Brain microvascular endothelial cell (primary cell): ENCODE measurements at regions not wholly inside any gene's neighbourhood (a gene's known extent, or its start where the extent isn't known, plus 50 kb on each side); places are given as distances from the start of the nearest gene placed in this dataset.

Source experiments
- DNase-seq: peaks from one replicate; pipeline ENCODE4 v3.0.0-alpha.2; 2020
- H3K27ac ChIP-seq: fragments of 250-450 bp; sonication (Bioruptor Pico); 2 replicates; pipeline ENCODE4 v1.5.1; 2020; ENCODE audit warnings: mild to moderate bottlenecking, moderate library complexity
- H3K27me3 ChIP-seq: fragments of 250-450 bp; sonication (Bioruptor Pico); replicated peaks from 2 replicates; pipeline ENCODE4 v1.5.1; 2020; ENCODE audit warnings: mild to moderate bottlenecking
- H3K36me3 ChIP-seq: fragments of 250-450 bp; sonication (Bioruptor Pico); replicated peaks from 2 replicates; pipeline ENCODE4 v1.5.1; 2020; ENCODE audit warnings: mild to moderate bottlenecking
- H3K4me3 ChIP-seq: 2 replicates; pipeline ENCODE4 v1.5.1; 2011; ENCODE audit warnings: low read depth, mild to moderate bottlenecking, control low read depth, low read length, moderate library complexity
- CTCF ChIP-seq: IDR thresholded peaks from 2 replicates; pipeline ENCODE4 v1.5.1; 2011; ENCODE audit warnings: low read depth, mild to moderate bottlenecking, moderate library complexity, low read length, control low read depth, inconsistent platforms; ENCODE audit errors: missing control alignments
- in situ Hi-C: cut with HindIII; loops from 2 replicates; pipeline ENCODE4 v1.10.0; 2017; ENCODE audit warnings: low sequenced_read_pairs, low pct_ligation_motif_present

GRCh38 chr22:26981111-26981510, 323.7 kb downstream of the MIAT start:
- in situ Hi-C loops: no loop called here
- Histone ChIP-seq H3K27ac (no peak overlapping the region), H3K4me3 (no peak overlapping the region), H3K36me3 (no peaks in the 10 kb centered on the region), H3K27me3 (peaks cover 15% of the 10 kb centered on the region)
- no peak for TF ChIP-seq CTCF
- no peak for DNase-seq

- in situ Hi-C loops: no loop called here
- peaks cover 17% of the 10 kb centered on the region for H3K27me3 ChIP-seq
Observed at GRCh38 chr22:26981541-26981940, 324.2 kb downstream of the MIAT start.

GRCh38 chr22:26983311-26983710, 325.9 kb downstream of the MIAT start:
- in situ Hi-C loops: no loop called here
- Histone ChIP-seq H3K4me3 (no peak overlapping the region), H3K36me3 (no peaks in the 10 kb centered on the region), H3K27me3 (peaks cover 24% of the 10 kb centered on the region), H3K27ac (no peak overlapping the region)
- TF ChIP-seq CTCF: no peak
- no peak for DNase-seq

More at GRCh38 chr22:26981541-26981940, 324.2 kb downstream of the MIAT start:
- TF ChIP-seq CTCF: no peak
- Histone ChIP-seq H3K4me3 (no peak overlapping the region), H3K27ac (no peak overlapping the region), H3K36me3 (no peaks in the 10 kb centered on the region)
- no peak for DNase-seq

DNA sequence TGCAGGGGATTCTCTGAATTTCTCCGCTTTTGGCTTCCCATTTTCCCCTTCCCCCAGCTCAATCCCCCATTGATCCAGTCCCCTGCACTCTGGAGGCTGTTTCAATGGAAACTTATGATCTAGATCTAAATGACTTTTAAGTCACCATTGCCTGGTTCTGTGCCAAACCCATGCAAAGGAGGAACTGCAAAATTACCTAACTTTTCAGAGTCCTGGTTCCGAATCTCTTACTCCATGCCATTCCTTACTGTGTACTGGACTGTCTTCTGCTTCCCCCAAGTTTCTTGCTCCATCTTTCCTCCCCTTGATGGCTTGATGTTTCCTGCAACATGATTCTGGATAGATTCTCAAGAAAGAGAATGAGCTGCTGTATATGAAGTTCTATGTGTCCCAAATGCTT, 327.8 kb downstream of the MIAT start:
- H3K27me3 ChIP-seq: peaks cover 24% of the 10 kb centered on the region
- no peak for DNase-seq
- no peak for TF ChIP-seq CTCF
- no peak overlapping the region for H3K4me3 ChIP-seq
- no peaks in the 10 kb centered on the region for H3K36me3 ChIP-seq
- H3K27ac ChIP-seq: no peak overlapping the region
- in situ Hi-C loops: no loop called here

DNA sequence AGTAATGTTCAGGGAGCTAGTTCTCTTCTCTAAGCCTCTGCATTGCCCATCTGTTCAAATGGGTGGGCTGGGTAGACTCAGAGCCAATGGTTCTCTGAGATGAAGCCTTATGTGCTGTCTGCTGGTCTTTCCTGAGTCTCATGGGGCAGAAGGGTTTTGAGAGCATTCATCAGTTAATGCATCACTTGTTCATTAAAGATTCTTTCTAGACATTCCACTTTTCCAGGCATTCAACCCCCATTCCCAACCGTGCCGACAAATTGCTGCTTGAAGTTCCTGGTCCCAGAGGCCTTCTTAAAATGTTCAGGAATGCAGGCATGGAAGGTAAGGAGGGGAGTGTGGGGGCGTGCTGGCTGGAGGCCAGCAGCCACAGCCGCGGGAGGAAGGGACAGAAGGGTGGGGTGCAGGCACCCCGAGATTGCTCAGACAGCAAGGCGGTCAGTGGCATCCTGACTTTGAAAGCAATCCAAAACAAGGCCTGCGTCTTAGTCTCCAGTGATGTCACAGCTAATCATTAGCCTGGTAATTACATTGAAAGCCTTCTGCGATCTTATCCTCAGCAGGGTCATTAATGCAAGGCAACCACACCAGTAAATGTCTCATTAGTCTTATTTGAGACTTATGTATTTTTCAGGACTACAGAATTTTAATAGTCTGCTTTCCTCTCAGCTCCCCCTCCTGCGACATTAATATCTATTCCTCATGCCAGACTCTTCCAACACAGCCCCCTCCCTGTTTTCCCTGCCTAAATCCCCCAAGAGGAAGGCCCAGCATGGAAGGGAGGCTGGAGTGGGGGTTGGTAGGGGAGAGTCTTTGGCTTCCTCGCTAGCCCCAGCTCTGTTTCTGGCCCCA, 328.8 kb downstream of the MIAT start:
- DNase-seq: no peak
- in situ Hi-C loops: no loop called here
- peaks cover 24% of the 10 kb centered on the region for H3K27me3 ChIP-seq

More for the DNA sequence above, 328.8 kb downstream of the MIAT start:
- Histone ChIP-seq H3K36me3 (no peaks in the 10 kb centered on the region), H3K27ac (no peak overlapping the region), H3K4me3 (no peak overlapping the region)
- TF ChIP-seq CTCF: no peak
